GM21381 (cell line): ENCODE measurements at regions not wholly inside any gene's neighbourhood (a gene's known extent, or its start where the extent isn't known, plus 50 kb on each side); places are given as distances from the start of the nearest gene placed in this dataset.
"Not testable (repeated sequence)": the region's sequence is repeated elsewhere in the genome, so short reads cannot be mapped to it uniquely, and the experiment has no call there.

ENCODE experiments used
- ATAC-seq: cut with Tn5 transposase; IDR thresholded peaks from one replicate; pipeline ENCODE4 v1.9.1; 2021; ENCODE audit warnings: mild to moderate bottlenecking, moderate library complexity; ENCODE audit not compliant: unreplicated experiment

- no peak for ATAC-seq
These were observed 187.3 kb upstream of the PIK3R1 start for GRCh38 chr5:68028131-68028727.

- no peak for ATAC-seq
These were observed 188.0 kb upstream of the PIK3R1 start for GRCh38 chr5:68027519-68027918.

DNA sequence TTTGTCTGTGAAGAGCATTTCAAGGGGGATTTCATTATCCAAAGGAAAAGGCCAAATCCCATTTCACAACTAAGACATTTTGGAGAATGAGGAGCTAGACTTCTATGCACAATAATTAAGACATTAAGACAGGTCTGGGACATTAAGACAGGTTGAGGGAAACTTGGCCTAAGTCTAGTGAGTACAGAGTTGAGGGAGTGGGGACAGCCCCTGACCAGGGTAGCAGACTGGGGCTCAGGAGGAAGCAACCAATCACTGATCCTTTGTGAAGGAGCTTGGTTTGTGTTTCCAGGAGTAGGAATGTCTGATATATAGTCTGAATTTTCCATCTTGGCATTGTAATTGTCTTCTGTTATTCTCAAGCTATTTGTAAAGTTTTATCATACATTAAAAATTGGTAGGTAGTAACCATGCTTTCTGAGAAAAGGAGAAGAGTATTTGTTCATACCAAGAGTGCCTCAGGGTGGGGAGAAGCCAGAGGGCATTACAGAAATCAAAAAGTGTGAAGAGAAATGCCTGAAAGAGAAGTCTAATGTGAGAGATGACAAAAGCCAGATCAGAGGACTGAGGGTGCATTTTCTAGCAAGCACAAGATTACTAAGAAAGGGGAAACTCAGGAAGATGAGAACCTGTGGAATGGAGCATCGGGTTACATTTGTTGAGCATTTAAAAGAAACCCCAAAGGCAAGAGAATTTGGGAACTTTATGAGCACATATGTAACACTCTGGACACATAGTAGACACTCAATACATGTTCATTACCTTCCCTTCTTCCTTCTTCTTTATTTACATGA is 189.3 kb upstream of the PIK3R1 start:
- ATAC-seq, result no peak

- ATAC-seq, result no peak
These were observed 191.1 kb upstream of the PIK3R1 start for GRCh38 chr5:68024426-68024825.

DNA sequence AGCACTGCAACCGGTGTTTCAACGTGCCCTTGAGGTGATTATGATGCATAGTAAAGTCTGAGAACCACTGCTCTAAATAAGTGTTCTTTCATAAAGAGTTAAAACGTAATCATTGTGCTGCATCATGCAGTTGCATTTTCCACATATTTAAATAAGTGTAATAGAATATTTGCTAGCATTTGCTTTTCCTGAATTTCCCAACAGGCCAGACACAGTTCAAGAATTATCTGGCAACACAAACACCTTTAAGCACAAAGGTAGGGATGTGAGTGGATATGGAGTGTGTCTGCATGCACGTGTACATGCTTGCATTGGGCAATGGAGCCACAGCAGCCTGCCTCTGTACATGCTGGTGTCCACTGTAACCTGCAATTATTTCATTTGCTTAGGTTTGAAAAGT is 193.6 kb upstream of the PIK3R1 start:
- ATAC-seq, result no peak

DNA sequence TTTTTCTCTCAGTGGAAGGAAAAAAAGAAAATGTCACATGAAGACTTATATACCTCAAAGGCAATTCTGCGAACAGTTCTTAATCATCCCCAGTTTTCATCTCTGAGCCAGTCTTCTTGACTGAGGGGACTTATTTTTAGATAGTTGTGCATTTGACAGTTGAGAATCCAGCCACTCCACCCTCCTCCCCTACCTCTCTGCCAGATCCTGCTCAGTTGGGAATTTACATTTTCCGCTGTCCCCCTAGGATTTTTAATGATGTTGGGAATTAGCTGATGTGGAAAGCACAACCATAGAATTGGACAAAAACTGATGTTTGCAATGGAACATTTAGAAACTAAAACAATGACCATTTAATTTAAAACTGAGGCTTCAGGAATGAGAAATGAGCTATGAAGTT is 194.3 kb upstream of the PIK3R1 start:
- ATAC-seq, result no peak

DNA sequence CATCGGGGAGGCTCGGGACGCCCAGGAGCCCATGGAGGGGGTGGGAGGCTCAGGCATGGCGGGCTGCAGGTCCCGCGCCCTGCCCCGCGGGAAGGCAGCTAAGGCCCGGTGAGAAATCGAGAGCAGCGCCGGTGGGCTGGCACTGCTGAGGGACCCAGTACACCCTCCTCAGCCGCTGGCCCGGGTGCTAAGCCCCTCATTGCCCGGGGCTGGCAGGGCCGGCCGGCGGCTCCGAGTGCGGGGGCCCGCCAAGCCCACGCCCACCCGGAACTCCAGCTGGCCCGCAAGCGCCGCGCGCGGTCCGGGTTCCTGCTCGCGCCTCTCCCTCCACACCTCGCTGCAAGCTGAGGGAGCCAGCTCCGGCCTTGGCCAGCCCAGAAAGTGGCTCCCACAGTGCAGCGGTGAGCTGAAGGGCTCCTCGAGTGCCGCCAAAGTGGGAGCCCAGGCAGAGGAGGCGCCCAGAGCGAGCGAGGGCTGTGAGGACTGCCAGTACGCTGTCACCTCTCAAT is 195.0 kb upstream of the PIK3R1 start:
- not testable (repeated sequence) for ATAC-seq

GRCh38 chr5:68015381-68016302 is 199.9 kb upstream of the PIK3R1 start:
- ATAC-seq, result no peak

GRCh38 chr5:68012831-68013230 is 202.7 kb upstream of the PIK3R1 start:
- ATAC-seq, result no peak

DNA sequence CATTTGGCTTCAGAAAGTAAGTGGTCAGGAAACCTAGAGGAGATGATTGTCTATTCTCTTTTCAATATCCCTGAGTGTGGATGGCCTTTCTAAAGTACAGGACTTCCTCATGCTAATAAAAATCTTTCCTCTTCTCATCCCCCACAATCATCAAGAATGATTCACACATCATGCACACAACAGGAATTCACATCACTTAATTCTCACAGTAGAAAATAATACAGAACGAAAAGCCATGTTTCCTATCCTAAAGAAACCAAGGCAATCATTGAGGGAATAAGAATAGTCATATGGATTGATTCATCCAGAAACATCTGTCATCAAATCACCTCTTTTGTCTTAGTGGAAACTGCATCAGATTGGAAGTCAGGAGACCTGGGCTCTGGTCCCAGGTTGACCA is 203.1 kb upstream of the PIK3R1 start:
- ATAC-seq, result no peak

- no peak for ATAC-seq
These were observed 203.8 kb upstream of the PIK3R1 start for GRCh38 chr5:68011801-68012200.

DNA sequence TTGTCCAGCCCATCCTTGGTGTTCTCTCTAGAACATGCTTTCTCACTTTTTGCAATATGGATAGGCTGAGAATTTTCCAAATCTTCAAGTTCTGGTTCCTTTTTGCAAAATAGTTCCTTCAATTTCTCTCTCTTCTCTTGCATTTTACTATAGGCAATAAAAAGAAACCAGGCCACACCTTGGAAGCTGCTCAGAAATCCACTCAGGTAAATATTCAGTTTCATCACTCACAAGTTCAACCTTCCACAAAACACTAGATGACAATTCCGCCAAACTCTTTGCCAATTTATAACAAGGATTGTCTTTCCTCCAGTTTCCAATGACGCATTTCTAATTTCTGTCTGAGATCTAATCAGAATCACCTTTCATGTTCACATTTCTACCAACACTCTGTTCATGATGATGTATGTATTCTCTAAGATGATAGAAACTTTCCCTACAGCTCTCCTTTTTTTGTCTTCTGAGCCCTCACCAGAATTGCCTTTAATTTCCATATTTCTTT is 204.2 kb upstream of the PIK3R1 start:
- no peak for ATAC-seq

DNA sequence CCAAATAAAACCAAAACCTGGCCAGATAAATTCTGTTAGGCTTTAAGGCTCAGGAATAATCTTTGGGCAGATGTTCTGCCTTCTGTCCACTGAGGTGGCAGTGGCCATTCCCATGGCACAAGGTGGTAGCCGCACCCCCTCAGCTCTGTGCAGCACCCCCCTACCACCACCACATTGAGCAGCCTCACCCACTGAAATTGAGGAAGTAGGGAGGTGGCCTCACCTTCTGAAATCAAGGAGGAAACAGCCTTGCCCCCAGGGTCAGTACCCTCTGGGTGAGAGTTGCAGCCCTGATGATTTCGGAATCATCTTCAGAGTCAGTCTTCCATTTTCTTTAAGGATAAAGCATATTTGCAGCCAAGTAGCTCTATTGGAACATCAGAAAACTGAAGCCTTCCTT is 204.8 kb upstream of the PIK3R1 start:
- ATAC-seq, result no peak

DNA sequence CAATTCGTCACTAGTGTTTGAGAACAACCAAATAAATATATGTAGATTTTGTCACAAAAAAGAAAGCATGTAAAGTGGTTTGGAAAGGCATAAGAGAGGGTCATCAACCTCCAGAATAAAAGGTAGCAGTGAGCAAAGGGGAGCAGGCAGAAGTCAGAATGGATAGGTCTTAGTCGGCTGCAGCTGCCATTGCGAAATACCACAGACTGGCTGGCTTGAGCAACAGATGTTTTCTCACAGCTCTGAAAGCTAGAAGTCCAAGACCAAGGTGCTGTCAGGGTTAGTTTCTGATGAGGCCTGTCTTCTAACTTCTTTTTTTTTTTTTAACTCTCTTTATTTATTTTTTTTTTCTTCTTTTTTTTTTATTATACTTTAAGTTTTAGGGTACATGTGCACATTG is 208.1 kb upstream of the PIK3R1 start:
- ATAC-seq, result no peak

GRCh38 chr5:68002836-68003235 is 212.7 kb upstream of the PIK3R1 start:
- no peak for ATAC-seq

- no peak for ATAC-seq
These were observed 214.8 kb upstream of the PIK3R1 start for GRCh38 chr5:68000805-68001204.

GRCh38 chr5:67999391-67999790 is 216.2 kb upstream of the PIK3R1 start:
- ATAC-seq, result no peak

DNA sequence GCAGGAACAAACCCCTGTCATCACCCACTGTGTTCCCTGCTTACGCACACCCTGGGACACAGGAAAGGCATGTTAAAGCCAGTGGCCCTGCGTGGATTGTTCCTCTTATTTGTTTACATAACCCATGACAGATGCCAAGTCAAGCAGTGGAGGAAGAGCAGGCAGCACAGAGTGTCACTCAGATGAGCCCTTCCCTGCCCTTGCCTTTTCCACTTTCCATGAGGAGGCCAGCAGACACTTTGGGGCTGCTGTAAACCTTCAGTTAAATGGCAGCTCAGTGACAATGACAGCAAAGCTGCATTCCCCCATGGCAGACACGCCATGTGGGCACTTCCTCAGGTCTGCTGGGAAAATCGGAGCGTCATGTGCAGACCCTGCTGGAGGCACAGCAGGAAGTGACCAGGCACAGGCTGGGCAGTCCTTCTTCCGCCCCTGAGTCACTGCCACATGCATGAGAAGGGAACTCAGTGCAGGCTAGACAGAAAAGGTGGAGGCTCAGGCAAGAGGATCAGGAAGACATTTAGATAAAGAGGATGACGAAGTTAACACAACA is 216.8 kb upstream of the PIK3R1 start:
- ATAC-seq, result no peak

DNA sequence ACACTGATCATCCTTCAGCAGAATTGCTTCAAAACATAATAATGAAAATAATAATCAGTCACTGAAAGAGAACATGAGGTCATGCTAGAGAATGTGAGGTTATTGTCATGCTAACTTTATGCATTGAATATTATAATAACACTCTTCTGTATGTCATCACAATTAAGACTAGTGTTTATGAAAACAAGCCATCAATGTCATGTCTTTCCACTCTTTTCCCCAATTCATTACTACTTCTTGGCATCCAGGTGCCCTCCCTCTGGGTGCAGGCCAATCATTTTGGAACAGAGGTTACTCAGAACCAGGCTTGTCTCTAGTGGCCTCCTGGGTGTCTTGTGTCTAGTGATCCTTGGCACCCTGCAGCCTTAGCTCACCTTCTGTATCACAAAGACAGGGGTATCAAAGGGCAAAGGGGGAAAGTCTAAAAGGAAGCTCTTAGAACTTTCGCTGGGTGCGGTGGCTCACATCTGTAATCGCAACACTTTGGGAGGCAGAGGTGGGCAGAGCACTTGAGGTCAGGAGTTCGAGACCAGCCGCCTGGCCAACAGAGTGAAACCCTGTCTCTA is 217.6 kb upstream of the PIK3R1 start:
- no peak for ATAC-seq

- no peak for ATAC-seq
These were observed 218.4 kb upstream of the PIK3R1 start for GRCh38 chr5:67997148-67997547.

- ATAC-seq, result no peak
These were observed 219.0 kb upstream of the PIK3R1 start for GRCh38 chr5:67996596-67996995.
